Esophagus muscularis mucosa (tissue), 4 donors: ENCODE measurements at regions not wholly inside any gene's neighbourhood (a gene's known extent, or its start where the extent isn't known, plus 50 kb on each side); places are given as distances from the start of the nearest gene placed in this dataset.

Source experiments
- CTCF ChIP-seq, 3 experiments: fragments of 200-600 bp in 2 of 3; fragments of 450-650 bp in 1 of 3; sonication (generic) in 2 of 3; IDR thresholded peaks; one replicate each; pipeline ENCODE4 v1.5.1; 2017 to 2019; ENCODE audit warnings: antibody characterized with exemption in 3 of 3, mild to moderate bottlenecking in 2 of 3, moderate library complexity in 1 of 3
- EP300 ChIP-seq: sonication (generic); formaldehyde crosslinking; IDR thresholded peaks from one replicate; pipeline ENCODE4 v1.6.1; 2017; ENCODE audit warnings: antibody characterized with exemption
- POLR2AphosphoS5 ChIP-seq, 2 donors: sonication (generic); formaldehyde crosslinking; IDR thresholded peaks; one replicate each; pipeline ENCODE4 v1.6.1; 2017; ENCODE audit warnings: antibody characterized with exemption in 2 of 2

GRCh38 chr1:39122056-39122455, 82.4 kb upstream of the MACF1 start:
- TF ChIP-seq CTCF (IDR thresholded peaks at IDR 0.05) (no peak), EP300 (no peak), POLR2AphosphoS5 (IDR thresholded peaks at IDR 0.05) (no peak)
